ENCODE measurements at regions not wholly inside any gene's neighbourhood (a gene's known extent, or its start where the extent isn't known, plus 50 kb on each side); places are given as distances from the start of the nearest gene placed in this dataset.

GRCh38 chr1:24261977-24262376, 57.2 kb upstream of the GRHL3 start:
- TF ChIP-seq, protein P1, sequence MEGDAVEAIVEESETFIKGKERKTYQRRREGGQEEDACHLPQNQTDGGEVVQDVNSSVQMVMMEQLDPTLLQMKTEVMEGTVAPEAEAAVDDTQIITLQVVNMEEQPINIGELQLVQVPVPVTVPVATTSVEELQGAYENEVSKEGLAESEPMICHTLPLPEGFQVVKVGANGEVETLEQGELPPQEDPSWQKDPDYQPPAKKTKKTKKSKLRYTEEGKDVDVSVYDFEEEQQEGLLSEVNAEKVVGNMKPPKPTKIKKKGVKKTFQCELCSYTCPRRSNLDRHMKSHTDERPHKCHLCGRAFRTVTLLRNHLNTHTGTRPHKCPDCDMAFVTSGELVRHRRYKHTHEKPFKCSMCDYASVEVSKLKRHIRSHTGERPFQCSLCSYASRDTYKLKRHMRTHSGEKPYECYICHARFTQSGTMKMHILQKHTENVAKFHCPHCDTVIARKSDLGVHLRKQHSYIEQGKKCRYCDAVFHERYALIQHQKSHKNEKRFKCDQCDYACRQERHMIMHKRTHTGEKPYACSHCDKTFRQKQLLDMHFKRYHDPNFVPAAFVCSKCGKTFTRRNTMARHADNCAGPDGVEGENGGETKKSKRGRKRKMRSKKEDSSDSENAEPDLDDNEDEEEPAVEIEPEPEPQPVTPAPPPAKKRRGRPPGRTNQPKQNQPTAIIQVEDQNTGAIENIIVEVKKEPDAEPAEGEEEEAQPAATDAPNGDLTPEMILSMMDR (IDR thresholded peaks at IDR 0.05): no peak
- TF ChIP-seq POLR2A (IDR thresholded peaks at IDR 0.05): no peak
